SK-N-SH (cell line): ENCODE measurements at regions not wholly inside any gene's neighbourhood (a gene's known extent, or its start where the extent isn't known, plus 50 kb on each side); places are given as distances from the start of the nearest gene placed in this dataset.

ENCODE experiments used
- CTCF ChIA-PET: fragments of 300-600, 350-600 bp; formaldehyde crosslinking; extraction: SDS; loops from one replicate; lab custom pipeline; 2021; lab: Yijun Ruan, JAX
- POLR2A ChIA-PET: fragments of 350-600 bp; sonication (Branson Sonifier 250); formaldehyde crosslinking; extraction: SDS; loops from one replicate; lab custom pipeline; 2020; ENCODE audit warnings: antibody characterized with exemption, inconsistent platforms; lab: Yijun Ruan, JAX
- DNase-seq: peaks from one replicate; pipeline ENCODE4 v3.0.0; 2012
- H2AFZ ChIP-seq: fragments of 200-600 bp; sonication (generic); 2 replicates; pipeline ENCODE4 v1.8.1; 2016; ENCODE audit warnings: antibody characterized with exemption, mild to moderate bottlenecking, low read depth
- H3F3A ChIP-seq: fragments of 200-600 bp; sonication (generic); replicated peaks from 2 replicates; pipeline ENCODE3; 2016; ENCODE audit warnings: antibody characterized with exemption, mild to moderate bottlenecking; ENCODE audit not compliant: insufficient read depth
- H3K27ac ChIP-seq, 2 experiments: fragments of 200-500 bp in 1 of 2; fragments of 200-600 bp in 1 of 2; sonication (Bioruptor generic) in 1 of 2; sonication (generic), shearing (Covaris generic) in 1 of 2; 2 replicates each; pipeline versions ENCODE4 v1.5.1 to v1.6.1; 2014 to 2016; ENCODE audit warnings: low read depth in 2 of 2, inconsistent platforms in 1 of 2, low read length in 1 of 2, mild to moderate bottlenecking in 1 of 2, mixed read lengths in 1 of 2
- H3K27me3 ChIP-seq: fragments of 200-600 bp; sonication (generic), shearing (Covaris generic); 2 replicates; pipeline ENCODE4 v1.6.1; 2016; ENCODE audit warnings: mixed run types; ENCODE audit not compliant: insufficient read depth
- H3K36me3 ChIP-seq, 2 experiments: fragments of 200-500 bp in 1 of 2; fragments of 200-600 bp in 1 of 2; sonication (Bioruptor generic) in 1 of 2; sonication (generic) in 1 of 2; replicated peaks in 1 of 2; 2 replicates each; pipeline versions ENCODE3 to v1.5.1; 2014 to 2016; ENCODE audit warnings: low read length in 1 of 2, mild to moderate bottlenecking in 1 of 2; ENCODE audit not compliant: insufficient read depth in 2 of 2, control insufficient read depth in 1 of 2
- H3K4me1 ChIP-seq, 2 experiments: fragments of 200-500 bp in 1 of 2; fragments of 200-600 bp in 1 of 2; sonication (Bioruptor generic) in 1 of 2; sonication (generic), shearing (Covaris generic) in 1 of 2; 2 replicates each; pipeline versions ENCODE4 v1.5.1 to v1.6.1; 2014 to 2016; ENCODE audit warnings: low read depth in 1 of 2, low read length in 1 of 2, mixed run types in 1 of 2; ENCODE audit not compliant: insufficient read depth in 2 of 2, control insufficient read depth in 1 of 2
- H3K4me2 ChIP-seq: fragments of 200-600 bp; sonication (generic), shearing (Covaris generic); 2 replicates; pipeline ENCODE4 v1.6.1; 2017; ENCODE audit warnings: mixed run types
- H3K4me3 ChIP-seq, 2 experiments: fragments of 200-500 bp in 1 of 2; fragments of 200-600 bp in 1 of 2; sonication (Bioruptor generic) in 1 of 2; sonication (generic), shearing (Covaris generic) in 1 of 2; 2 replicates each; pipeline versions ENCODE4 v1.5.1 to v1.8.1; 2014 to 2016; ENCODE audit warnings: low read depth in 2 of 2, inconsistent platforms in 1 of 2, low read length in 1 of 2, mild to moderate bottlenecking in 1 of 2, mixed read lengths in 1 of 2, moderate library complexity in 1 of 2
- H3K79me2 ChIP-seq: fragments of 200-600 bp; sonication (generic); 2 replicates; pipeline ENCODE4 v1.8.1; 2017; ENCODE audit warnings: mild to moderate bottlenecking; ENCODE audit not compliant: insufficient read depth
- H3K9ac ChIP-seq: fragments of 200-600 bp; sonication (generic); 2 replicates; pipeline ENCODE4 v1.6.1; 2017; ENCODE audit warnings: mixed run types
- H3K9me2 ChIP-seq: fragments of 200-600 bp; sonication (generic); 2 replicates; pipeline ENCODE4 v1.6.1; 2017; ENCODE audit warnings: mixed run types
- H3K9me3 ChIP-seq: fragments of 200-600 bp; sonication (generic); 2 replicates; pipeline ENCODE4 v1.6.1; 2017; ENCODE audit warnings: mixed run types, mild to moderate bottlenecking, moderate library complexity
- H4K20me1 ChIP-seq: fragments of 200-600 bp; sonication (generic); 2 replicates; pipeline ENCODE4 v1.6.1; 2017; ENCODE audit warnings: mild to moderate bottlenecking, mixed run types; ENCODE audit not compliant: insufficient read depth
- CHD2 ChIP-seq: fragments of 150-350 bp; IDR thresholded peaks from 2 replicates; pipeline ENCODE4 v1.6.1; 2018; ENCODE audit warnings: low read length; ENCODE audit not compliant: partially characterized antibody
- CTCF ChIP-seq: fragments of 200-600 bp; sonication (generic); IDR thresholded peaks from 2 replicates; pipeline ENCODE4 v1.6.1; 2017; ENCODE audit warnings: antibody characterized with exemption, mild to moderate bottlenecking, moderate library complexity
- ELF1 ChIP-seq: IDR thresholded peaks from 2 replicates; pipeline ENCODE4 v1.4.0; 2012
- EP300 ChIP-seq, 2 experiments: IDR thresholded peaks; 2 replicates each; pipeline versions ENCODE4 v1.4.0 to v1.6.1; 2012; ENCODE audit warnings: borderline replicate concordance in 1 of 2, low read depth in 1 of 2, low read length in 1 of 2
- EZH2phosphoT487 ChIP-seq: fragments of 200-600 bp; sonication (generic); IDR thresholded peaks from 2 replicates; pipeline ENCODE4 v1.6.1; 2017; ENCODE audit warnings: low read depth, mixed run types, mild to moderate bottlenecking, antibody characterized with exemption, moderate library complexity, borderline replicate concordance
- FOSL2 ChIP-seq: IDR thresholded peaks from 2 replicates; pipeline ENCODE4 v1.4.0; 2012; ENCODE audit warnings: low read depth, mild to moderate bottlenecking, moderate library complexity, borderline replicate concordance
- FOXM1 ChIP-seq: IDR thresholded peaks from 2 replicates; pipeline ENCODE4 v1.4.0; 2012; ENCODE audit warnings: low read depth, mild to moderate bottlenecking
- GATA2 ChIP-seq: sonication (generic); formaldehyde crosslinking; IDR thresholded peaks from 2 replicates; pipeline ENCODE4 v1.5.0; 2020; ENCODE audit warnings: mild to moderate bottlenecking, missing genetic modification reagents
- NFIC ChIP-seq: IDR thresholded peaks from 2 replicates; pipeline ENCODE4 v1.4.0; 2012; ENCODE audit warnings: borderline replicate concordance
- NRF1 ChIP-seq: IDR thresholded peaks from 2 replicates; pipeline ENCODE4 v1.6.1; 2012; ENCODE audit warnings: low read depth, mild to moderate bottlenecking, low read length
- RAD21 ChIP-seq: IDR thresholded peaks from 2 replicates; pipeline ENCODE4 v1.6.1; 2012; ENCODE audit warnings: mild to moderate bottlenecking, low read length
- RFX5 ChIP-seq: IDR thresholded peaks from 2 replicates; pipeline ENCODE4 v1.6.1; 2012; ENCODE audit warnings: mild to moderate bottlenecking, improper control_type of control experiment, low read length
- SIN3A ChIP-seq: IDR thresholded peaks from 2 replicates; pipeline ENCODE4 v1.6.1; 2012; ENCODE audit warnings: low read depth, mild to moderate bottlenecking, low read length, moderate library complexity, borderline replicate concordance
- SMC3 ChIP-seq: IDR thresholded peaks from 2 replicates; pipeline ENCODE4 v1.6.1; 2012; ENCODE audit warnings: low read depth, low read length, improper control_type of control experiment
- TAF1 ChIP-seq: IDR thresholded peaks from 2 replicates; pipeline ENCODE4 v1.6.1; 2012; ENCODE audit warnings: low read depth, mild to moderate bottlenecking, low read length, moderate library complexity, borderline replicate concordance
- TEAD4 ChIP-seq: IDR thresholded peaks from 2 replicates; pipeline ENCODE4 v1.4.0; 2012; ENCODE audit warnings: mild to moderate bottlenecking, borderline replicate concordance; ENCODE audit not compliant: insufficient read depth
- WGBS: methylation state at CpG from one replicate; pipeline ENCODE4 v1.1.6; 2017; ENCODE audit warnings: low lambda C conversion rate; 5-methylcytosine and 5-hydroxymethylcytosine counted together
- TF ChIP-seq, protein P1 (sequence below): IDR thresholded peaks from 2 replicates; pipeline ENCODE4 v1.4.0; 2012; ENCODE audit warnings: low read depth
- TF ChIP-seq, protein P2 (sequence below): fragments of 150-350 bp; IDR thresholded peaks from 2 replicates; pipeline ENCODE4 v1.6.1; 2017; ENCODE audit warnings: antibody characterized with exemption, low read length, low read depth, borderline replicate concordance
- TF ChIP-seq, protein P3 (sequence below): IDR thresholded peaks from 2 replicates; pipeline ENCODE4; 2012

- H3K9ac ChIP-seq = no peak overlapping the region
- ChIA-PET POLR2A (no interaction called here), CTCF (no interaction called here)
- WGBS = 30% methylated on average over 3 of the region's 3 CpGs
- no peak overlapping the region for H3K4me3 ChIP-seq
- TF ChIP-seq CTCF (no peak), TEAD4 (no peak), EP300 (IDR thresholded peaks at IDR 0.05; ENCODE audit: borderline replicate concordance in 1 of 2, low read depth in 1 of 2, low read length in 1 of 2) (no peak), ELF1 (no peak), EZH2phosphoT487 (no peak), GATA2 (CRISPR knock-in tag) (no peak), NFIC (no peak), CHD2 (no peak), NRF1 (no peak), FOXM1 (no peak), RAD21 (no peak), TAF1 (no peak), FOSL2 (no peak), SIN3A (no peak), RFX5 (no peak), SMC3 (no peak)
- TF ChIP-seq, protein P1, sequence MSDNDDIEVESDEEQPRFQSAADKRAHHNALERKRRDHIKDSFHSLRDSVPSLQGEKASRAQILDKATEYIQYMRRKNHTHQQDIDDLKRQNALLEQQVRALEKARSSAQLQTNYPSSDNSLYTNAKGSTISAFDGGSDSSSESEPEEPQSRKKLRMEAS = no peak
- TF ChIP-seq, protein P2, sequence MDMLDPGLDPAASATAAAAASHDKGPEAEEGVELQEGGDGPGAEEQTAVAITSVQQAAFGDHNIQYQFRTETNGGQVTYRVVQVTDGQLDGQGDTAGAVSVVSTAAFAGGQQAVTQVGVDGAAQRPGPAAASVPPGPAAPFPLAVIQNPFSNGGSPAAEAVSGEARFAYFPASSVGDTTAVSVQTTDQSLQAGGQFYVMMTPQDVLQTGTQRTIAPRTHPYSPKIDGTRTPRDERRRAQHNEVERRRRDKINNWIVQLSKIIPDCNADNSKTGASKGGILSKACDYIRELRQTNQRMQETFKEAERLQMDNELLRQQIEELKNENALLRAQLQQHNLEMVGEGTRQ = no peak
- TF ChIP-seq, protein P3, sequence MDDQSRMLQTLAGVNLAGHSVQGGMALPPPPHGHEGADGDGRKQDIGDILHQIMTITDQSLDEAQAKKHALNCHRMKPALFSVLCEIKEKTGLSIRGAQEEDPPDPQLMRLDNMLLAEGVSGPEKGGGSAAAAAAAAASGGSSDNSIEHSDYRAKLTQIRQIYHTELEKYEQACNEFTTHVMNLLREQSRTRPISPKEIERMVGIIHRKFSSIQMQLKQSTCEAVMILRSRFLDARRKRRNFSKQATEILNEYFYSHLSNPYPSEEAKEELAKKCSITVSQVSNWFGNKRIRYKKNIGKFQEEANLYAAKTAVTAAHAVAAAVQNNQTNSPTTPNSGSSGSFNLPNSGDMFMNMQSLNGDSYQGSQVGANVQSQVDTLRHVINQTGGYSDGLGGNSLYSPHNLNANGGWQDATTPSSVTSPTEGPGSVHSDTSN = no peak
- H4K20me1 ChIP-seq = no peaks in the 10 kb centered on the region
- H3K9me3 ChIP-seq = no peaks in the 10 kb centered on the region
- no peaks in the 10 kb centered on the region for H3K79me2 ChIP-seq
- H3F3A ChIP-seq = no peaks in the 10 kb centered on the region
- H3K36me3 ChIP-seq = no peaks in the 10 kb centered on the region
- H3K9me2 ChIP-seq = no peaks in the 10 kb centered on the region
- H3K27ac ChIP-seq = no peak overlapping the region
- no peak overlapping the region for H3K4me2 ChIP-seq
- no peaks in the 10 kb centered on the region for H3K4me1 ChIP-seq
- no peak for DNase-seq
- peaks cover 4% of the 10 kb centered on the region; the same call in 1 of the 2 replicates for H3K27me3 ChIP-seq
- no peak overlapping the region for H2AFZ ChIP-seq
These were observed 200.6 kb downstream of the MAFB start for GRCh38 chr20:40488401-40488800.
